Breast epithelium (tissue), 4 donors: ENCODE measurements at regions not wholly inside any gene's neighbourhood (a gene's known extent, or its start where the extent isn't known, plus 50 kb on each side); places are given as distances from the start of the nearest gene placed in this dataset.
"Not testable (repeated sequence)": the region's sequence is repeated elsewhere in the genome, so short reads cannot be mapped to it uniquely, and the experiment has no call there.

Experiments
- DNase-seq, 2 donors: peaks; one replicate each; pipeline ENCODE4 v3.0.0-alpha.2; 2019; ENCODE audit warnings: low spot score in 2 of 2
- H3K27ac ChIP-seq, 2 donors: fragments of 200-600 bp; sonication (generic) in 1 of 2; one replicate each; pipeline ENCODE4 v1.5.1; 2016 to 2019; ENCODE audit warnings: mild to moderate bottlenecking in 1 of 2
- H3K27me3 ChIP-seq, 2 donors: fragments of 200-600 bp; sonication (generic) in 1 of 2; one replicate each; pipeline versions ENCODE4 v1.5.1 to v1.6.0; 2017 to 2019; ENCODE audit warnings: control low read depth in 1 of 2, mild to moderate bottlenecking in 1 of 2
- H3K36me3 ChIP-seq: fragments of 200-600 bp; one replicate; pipeline ENCODE4 v1.5.1; 2019
- H3K4me1 ChIP-seq, 2 donors: fragments of 200-600 bp; sonication (generic); one replicate each; pipeline ENCODE4 v1.5.1; 2016 to 2019; ENCODE audit warnings: control low read depth in 1 of 2
- H3K4me3 ChIP-seq, 3 donors: fragments of 200-600 bp; sonication (generic); 1 replicate in 2 of 3; 2 replicates in 1 of 3; pipeline ENCODE4 v1.5.1; 2016 to 2019; ENCODE audit warnings: mild to moderate bottlenecking in 3 of 3, moderate library complexity in 2 of 3
- H3K9me3 ChIP-seq, 2 donors: fragments of 200-600 bp; sonication (generic) in 1 of 2; one replicate each; pipeline ENCODE4 v1.5.1; 2016 to 2019; ENCODE audit warnings: control low read depth in 1 of 2
- CTCF ChIP-seq, 3 donors: fragments of 450-650 bp; IDR thresholded peaks; one replicate each; pipeline ENCODE4 v1.5.1; 2016 to 2017; ENCODE audit warnings: antibody characterized with exemption in 3 of 3, mild to moderate bottlenecking in 3 of 3, moderate library complexity in 3 of 3
- POLR2A ChIP-seq: fragments of 450-650 bp; IDR thresholded peaks from one replicate; pipeline ENCODE4 v1.6.1; 2016; ENCODE audit warnings: antibody characterized with exemption, mild to moderate bottlenecking, moderate library complexity
- POLR2AphosphoS5 ChIP-seq, 3 donors: sonication (generic); formaldehyde crosslinking; IDR thresholded peaks; one replicate each; pipeline ENCODE4 v1.6.1; 2017; ENCODE audit warnings: antibody characterized with exemption in 3 of 3
- intact Hi-C: fragments of 100-400 bp; cut with DNase I; formaldehyde crosslinking; loops from one replicate; pipeline ENCODE4 v1.15.1; 2023; ENCODE audit warnings: low total_unique reads

GRCh38 chr4:75169020-75169419, 236.1 kb downstream of the PARM1 start:
- H3K4me3 ChIP-seq: no peak overlapping the region
- H3K27me3 ChIP-seq: no peaks in the 10 kb centered on the region
- no peaks in the 10 kb centered on the region for H3K4me1 ChIP-seq
- no peak for TF ChIP-seq POLR2A
- no peak for TF ChIP-seq CTCF (IDR thresholded peaks at IDR 0.05)
- TF ChIP-seq POLR2AphosphoS5 (IDR thresholded peaks at IDR 0.05): no peak
- intact Hi-C loops: no loop called here
- no peaks in the 10 kb centered on the region for H3K9me3 ChIP-seq
- no peaks in the 10 kb centered on the region for H3K36me3 ChIP-seq
- no peak overlapping the region for H3K27ac ChIP-seq
- no peak for DNase-seq

- TF ChIP-seq POLR2AphosphoS5 (IDR thresholded peaks at IDR 0.05) (no peak), POLR2A (no peak), CTCF (IDR thresholded peaks at IDR 0.05) (no peak)
- no peaks in the 10 kb centered on the region for H3K9me3 ChIP-seq
These were observed 235.6 kb downstream of the PARM1 start for GRCh38 chr4:75168548-75168947.

GRCh38 chr4:75165100-75165499, 232.2 kb downstream of the PARM1 start:
- H3K36me3 ChIP-seq, DNase-seq, H3K27me3 ChIP-seq, H3K4me3 ChIP-seq, H3K9me3 ChIP-seq, intact Hi-C loops, H3K27ac ChIP-seq, H3K4me1 ChIP-seq: not testable (repeated sequence)

More at GRCh38 chr4:75168548-75168947, 235.6 kb downstream of the PARM1 start:
- H3K27ac ChIP-seq: no peak overlapping the region
- H3K4me3 ChIP-seq: no peak overlapping the region
- H3K4me1 ChIP-seq: no peaks in the 10 kb centered on the region
- no peak for DNase-seq
- intact Hi-C loops: no loop called here
- no peaks in the 10 kb centered on the region for H3K36me3 ChIP-seq
- no peaks in the 10 kb centered on the region for H3K27me3 ChIP-seq

- Histone ChIP-seq H3K9me3 (peaks cover 0 to 7% of the 10 kb centered on the region in 2 donors), H3K36me3 (no peaks in the 10 kb centered on the region), H3K4me3 (no peak overlapping the region), H3K27me3 (no peaks in the 10 kb centered on the region), H3K4me1 (no peaks in the 10 kb centered on the region), H3K27ac (no peak overlapping the region)
- intact Hi-C loops: no loop called here
- no peak for DNase-seq
- TF ChIP-seq POLR2A (no peak), POLR2AphosphoS5 (IDR thresholded peaks at IDR 0.05) (no peak), CTCF (IDR thresholded peaks at IDR 0.05) (no peak)
These were observed 225.5 kb downstream of the PARM1 start for GRCh38 chr4:75158451-75158850.

GRCh38 chr4:75154994-75155393, 222.1 kb downstream of the PARM1 start:
- intact Hi-C loops: no loop called here
- Histone ChIP-seq H3K4me1 (no peaks in the 10 kb centered on the region), H3K27me3 (no peaks in the 10 kb centered on the region), H3K9me3 (peaks cover 0 to 7% of the 10 kb centered on the region in 2 donors), H3K36me3 (no peaks in the 10 kb centered on the region), H3K4me3 (no peak overlapping the region), H3K27ac (no peak overlapping the region)
- DNase-seq: no peak
- TF ChIP-seq POLR2AphosphoS5 (IDR thresholded peaks at IDR 0.05): no peak
- TF ChIP-seq CTCF (IDR thresholded peaks at IDR 0.05): no peak
- TF ChIP-seq POLR2A: no peak

GRCh38 chr4:75146223-75146622, 213.3 kb downstream of the PARM1 start:
- Histone ChIP-seq H3K27ac (no peak overlapping the region), H3K4me3 (no peak overlapping the region), H3K36me3 (no peaks in the 10 kb centered on the region), H3K4me1 (no peaks in the 10 kb centered on the region), H3K27me3 (no peaks in the 10 kb centered on the region), H3K9me3 (peaks cover 0 to 3% of the 10 kb centered on the region in 2 donors)
- TF ChIP-seq POLR2AphosphoS5 (IDR thresholded peaks at IDR 0.05) (no peak), CTCF (IDR thresholded peaks at IDR 0.05) (no peak), POLR2A (no peak)
- no peak for DNase-seq
- intact Hi-C loops: no loop called here
